GM18502 (cell line): ENCODE measurements at regions not wholly inside any gene's neighbourhood (a gene's known extent, or its start where the extent isn't known, plus 50 kb on each side); places are given as distances from the start of the nearest gene placed in this dataset.
"Not testable (repeated sequence)": the region's sequence is repeated elsewhere in the genome, so short reads cannot be mapped to it uniquely, and the experiment has no call there.

Source experiments
- ATAC-seq: cut with Tn5 transposase; IDR thresholded peaks from one replicate; pipeline ENCODE4 v1.9.1; 2021; ENCODE audit warnings: mild to moderate bottlenecking; ENCODE audit not compliant: unreplicated experiment, poor library complexity

- no peak for ATAC-seq
These were observed 217.4 kb upstream of the COX10 start for GRCh38 chr17:13851889-13852288.

DNA sequence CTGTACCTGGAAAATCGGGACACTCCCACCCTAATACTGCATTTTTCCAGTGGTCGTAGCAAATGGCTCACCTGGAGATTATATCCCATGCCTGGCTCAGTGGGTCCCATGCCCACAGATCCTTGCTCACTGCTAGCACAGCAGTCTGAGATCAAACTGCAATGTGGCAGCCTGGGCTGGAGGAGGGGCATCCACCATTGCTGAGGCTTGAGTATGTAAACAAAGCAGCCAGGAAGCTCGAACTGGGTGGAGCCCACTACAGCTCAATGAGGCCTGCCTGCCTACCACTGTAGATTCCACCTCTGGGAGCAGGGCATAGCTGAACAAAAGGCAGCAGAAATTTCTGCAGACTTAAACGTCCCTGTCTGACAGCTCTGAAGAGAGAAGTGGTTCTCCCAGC, 213.6 kb upstream of the COX10 start:
- ATAC-seq, result not testable (repeated sequence)

DNA sequence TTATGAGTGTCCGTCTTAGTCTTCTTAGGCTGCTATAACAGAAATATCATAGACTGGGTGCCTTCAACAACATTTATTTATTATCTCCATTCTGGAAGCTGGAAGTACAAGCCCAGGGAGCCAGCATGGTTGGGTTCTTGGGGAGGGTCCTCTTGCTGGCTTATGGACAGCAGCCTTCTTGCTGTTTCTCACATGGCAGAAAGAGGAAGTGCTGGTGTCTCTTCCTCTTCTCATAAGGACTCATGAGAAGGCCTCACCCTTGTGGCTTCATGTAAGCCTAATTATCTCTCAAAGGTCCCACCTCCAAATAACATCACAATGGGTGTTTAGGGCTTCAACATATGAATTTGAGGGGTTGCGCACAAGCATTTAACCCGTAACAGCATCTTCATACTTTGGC, 207.0 kb upstream of the COX10 start:
- no peak for ATAC-seq

DNA sequence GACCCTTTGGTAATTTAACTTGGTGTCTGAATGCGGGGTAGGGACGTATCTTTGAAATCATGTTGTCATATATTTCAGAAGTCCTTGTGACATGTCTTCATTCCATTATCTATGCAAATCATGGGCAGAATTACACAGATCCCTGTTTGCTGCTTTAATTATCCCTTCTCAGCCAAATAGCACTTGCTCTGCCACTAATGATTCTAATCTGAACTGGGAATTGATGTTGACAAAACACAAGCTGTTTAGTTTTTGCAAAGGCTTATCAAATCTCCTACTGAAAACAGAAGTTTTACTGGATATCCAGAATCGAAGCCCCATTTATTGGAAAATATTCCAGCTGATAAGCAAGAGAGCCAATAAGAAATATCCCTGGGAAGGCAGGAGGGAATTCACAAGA, 205.9 kb upstream of the COX10 start:
- no peak for ATAC-seq

- no peak for ATAC-seq
These were observed 204.8 kb upstream of the COX10 start for GRCh38 chr17:13864521-13864920.

- no peak for ATAC-seq
These were observed 203.7 kb upstream of the COX10 start for GRCh38 chr17:13865650-13866049.

DNA sequence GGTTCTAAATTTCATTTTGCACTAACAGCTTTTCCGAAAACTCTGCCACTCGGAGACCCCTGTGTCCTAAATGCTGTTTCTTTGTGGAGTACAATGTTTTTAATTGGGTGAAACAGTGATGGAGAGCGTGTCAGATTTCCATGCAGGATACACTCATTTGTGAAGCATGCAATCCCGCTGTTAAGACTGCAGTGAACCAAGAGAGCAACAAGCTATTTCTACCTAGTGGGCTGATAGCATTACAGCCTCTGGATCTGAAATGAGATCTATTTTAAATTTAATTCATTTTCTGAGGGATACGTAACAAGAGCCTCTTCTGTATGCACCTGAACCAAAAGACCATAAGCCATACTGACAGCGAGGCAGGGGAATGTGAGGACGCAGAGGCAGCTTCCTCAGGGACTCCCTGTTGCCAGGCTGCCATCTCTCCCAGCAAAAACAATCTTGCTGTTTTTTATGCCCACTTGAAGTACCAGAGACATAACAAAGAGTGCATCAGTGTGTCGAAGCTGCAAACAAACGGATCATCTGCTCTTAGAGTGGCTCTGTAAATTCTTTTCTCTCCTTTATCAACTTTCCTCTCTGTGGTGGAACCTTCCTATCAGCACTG, 199.9 kb upstream of the COX10 start:
- no peak for ATAC-seq

DNA sequence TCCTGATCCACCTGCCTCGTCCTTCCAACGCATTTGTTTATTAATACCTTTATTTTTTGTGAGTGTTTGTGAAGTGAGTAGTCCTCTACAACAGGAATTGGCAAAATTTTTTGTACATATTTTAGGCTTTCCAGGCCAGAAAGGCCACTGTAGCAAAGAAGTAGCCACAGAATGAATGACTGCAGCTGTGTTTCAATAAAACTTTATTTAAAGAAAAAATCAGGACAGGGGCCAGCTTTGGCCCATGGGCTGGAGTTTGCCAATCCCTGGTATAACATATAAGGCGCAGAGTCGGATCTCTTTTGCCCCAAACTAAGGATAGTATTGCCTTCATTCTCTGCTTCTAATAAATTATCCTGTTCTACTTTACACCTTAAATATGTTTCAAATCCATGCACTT, 198.0 kb upstream of the COX10 start:
- ATAC-seq, result no peak

- no peak for ATAC-seq
These were observed 195.2 kb upstream of the COX10 start for GRCh38 chr17:13874134-13874533.

GRCh38 chr17:13874817-13875216, 194.5 kb upstream of the COX10 start:
- no peak for ATAC-seq

- no peak for ATAC-seq
These were observed 189.3 kb upstream of the COX10 start for GRCh38 chr17:13879961-13880466.

GRCh38 chr17:13883659-13884058, 185.6 kb upstream of the COX10 start:
- ATAC-seq, result no peak

DNA sequence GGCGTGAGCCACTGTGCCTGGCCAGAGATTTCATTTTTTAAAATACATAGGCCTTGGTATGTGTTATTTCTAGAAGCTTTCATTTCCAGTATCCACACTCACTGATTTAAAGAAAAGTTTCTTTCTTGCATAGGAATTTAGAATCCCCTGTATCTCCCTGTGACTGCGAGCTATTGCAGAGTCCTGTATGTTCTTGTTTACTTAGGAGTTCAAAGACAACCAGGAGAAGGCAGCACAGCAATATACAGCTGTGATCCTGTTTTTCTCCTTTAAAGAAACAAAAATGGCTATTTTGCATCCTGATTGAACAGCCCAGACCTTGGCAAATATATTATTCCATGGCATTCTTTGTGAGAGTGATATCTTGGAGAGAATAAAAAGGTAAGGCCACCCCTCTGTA, 185.0 kb upstream of the COX10 start:
- no peak for ATAC-seq

DNA sequence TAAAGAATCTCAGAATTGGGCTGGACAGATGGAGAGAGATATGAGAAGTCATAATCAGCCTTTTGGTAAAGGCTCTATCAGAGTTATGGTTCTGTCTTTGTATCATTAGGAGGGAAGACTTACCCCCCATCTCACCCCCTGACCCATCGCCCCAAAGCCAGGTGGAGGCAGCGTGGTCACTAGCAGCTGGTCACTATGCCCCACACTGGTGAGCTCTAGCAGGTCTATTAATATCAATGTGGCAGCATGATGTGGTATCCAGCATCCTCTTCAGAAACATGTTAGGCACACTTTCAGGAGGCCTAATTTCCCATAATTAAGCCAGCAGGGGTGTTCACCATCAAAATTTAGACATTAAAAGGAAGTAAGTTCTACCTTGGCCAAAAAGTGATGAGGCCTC, 183.8 kb upstream of the COX10 start:
- no peak for ATAC-seq

GRCh38 chr17:13885953-13886889, 183.1 kb upstream of the COX10 start:
- no peak for ATAC-seq

DNA sequence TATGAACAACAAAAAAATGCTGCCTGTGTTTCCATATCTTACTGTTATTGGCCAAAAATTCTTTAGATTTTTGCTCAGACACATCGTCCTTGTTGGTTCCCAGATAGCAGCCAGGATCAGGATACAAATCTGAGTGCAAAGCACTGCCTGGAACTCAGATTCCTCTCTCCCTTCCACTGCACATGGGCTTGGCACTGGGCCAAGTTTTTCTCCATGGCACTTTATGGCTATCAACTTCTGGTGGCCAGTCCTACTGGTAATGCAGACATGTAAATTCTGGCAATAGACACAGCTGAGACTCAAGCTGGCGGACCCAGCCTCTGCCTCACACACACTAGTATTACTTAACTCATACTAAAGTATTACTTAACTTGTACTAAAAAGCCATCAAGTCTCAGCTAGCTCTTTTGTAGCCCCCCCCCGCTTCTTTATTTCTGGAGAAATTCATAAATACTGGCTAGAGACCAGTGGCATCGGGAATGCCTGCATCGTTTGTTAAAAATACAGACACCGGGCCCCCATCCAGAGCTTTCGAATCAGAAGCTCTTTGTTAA, 181.2 kb upstream of the COX10 start:
- no peak for ATAC-seq

DNA sequence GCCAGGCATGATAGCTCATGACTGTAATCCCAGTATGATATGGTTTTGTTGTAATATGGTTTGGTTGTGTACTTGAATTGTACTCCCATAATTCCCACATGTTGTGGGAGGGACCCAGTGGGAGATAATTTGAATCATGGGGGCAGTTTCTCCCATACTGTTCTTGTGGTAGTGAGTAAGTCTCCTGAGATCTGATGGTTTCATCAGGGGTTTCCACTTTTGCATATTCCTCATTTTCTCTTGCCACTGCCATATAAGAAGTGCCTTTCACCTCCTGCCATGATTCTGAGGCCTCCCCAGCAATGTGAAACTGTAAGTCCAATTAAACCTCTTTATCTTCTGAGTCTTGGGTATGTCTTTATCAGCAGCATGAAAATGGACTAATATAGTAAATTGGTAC, 160.3 kb upstream of the COX10 start:
- not testable (repeated sequence) for ATAC-seq

- ATAC-seq, result no peak
These were observed 159.3 kb upstream of the COX10 start for GRCh38 chr17:13909901-13910519.

- no peak for ATAC-seq
These were observed 151.7 kb upstream of the COX10 start for GRCh38 chr17:13917634-13918033.

GRCh38 chr17:13918247-13918646, 151.1 kb upstream of the COX10 start:
- no peak for ATAC-seq

DNA sequence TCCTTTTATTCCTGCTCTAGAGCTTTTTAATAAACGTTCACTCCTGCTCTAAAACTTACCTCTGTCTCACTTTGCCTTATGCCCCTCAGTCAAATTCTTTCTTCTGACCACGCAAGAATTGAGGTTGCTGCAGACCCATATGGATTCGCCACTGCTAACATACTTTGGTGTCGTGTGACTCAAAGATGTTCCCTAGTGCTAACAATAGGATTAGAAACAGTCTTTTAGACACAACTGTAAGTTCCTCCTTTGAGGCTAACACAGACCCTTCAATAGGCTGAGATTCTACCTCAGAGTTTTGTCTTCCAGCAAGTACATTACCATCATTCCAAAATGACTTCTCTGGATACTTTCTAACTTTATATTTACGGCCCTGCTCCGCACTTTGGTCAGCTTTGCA, 149.5 kb upstream of the COX10 start:
- no peak for ATAC-seq
